K562 (cell line): ENCODE measurements at regions not wholly inside any gene's neighbourhood (a gene's known extent, or its start where the extent isn't known, plus 50 kb on each side); places are given as distances from the start of the nearest gene placed in this dataset.

ENCODE experiments used
- CBX3 ChIP-seq, 2 experiments: IDR thresholded peaks; 1 replicate in 1 of 2; 2 replicates in 1 of 2; pipeline ENCODE4 v1.6.1; 2012; ENCODE audit warnings: inconsistent platforms in 2 of 2, low read length in 2 of 2, borderline replicate concordance in 1 of 2, control low read depth in 1 of 2
- CEBPB ChIP-seq: fragments of 450-650 bp; IDR thresholded peaks from 2 replicates; pipeline ENCODE4 v1.6.1; 2016; ENCODE audit warnings: missing genetic modification characterization, missing compliant biosample characterization
- FOXK1 ChIP-seq: sonication (generic); formaldehyde crosslinking; IDR thresholded peaks from 2 replicates; pipeline ENCODE4 v1.8.0; 2022; ENCODE audit warnings: missing genetic modification reagents, mild to moderate bottlenecking, borderline replicate concordance
- PHF20 ChIP-seq: fragments of 450-650 bp; IDR thresholded peaks from 2 replicates; pipeline ENCODE4 v1.6.1; 2018; ENCODE audit not compliant: partially characterized antibody
- REST ChIP-seq, 2 experiments: fragments of 450-650 bp; formaldehyde crosslinking in 1 of 2; IDR thresholded peaks; 2 replicates each; pipeline versions ENCODE4 v1.4.0 to v1.6.1; 2014 to 2020; ENCODE audit warnings: mild to moderate bottlenecking in 2 of 2, borderline replicate concordance in 1 of 2, low read depth in 1 of 2
- SMARCC2 ChIP-seq: fragments of 450-650 bp; IDR thresholded peaks from 2 replicates; pipeline ENCODE4 v1.6.1; 2017; ENCODE audit warnings: antibody characterized with exemption, moderate library complexity, mild to moderate bottlenecking, low read depth
- ZNF280A ChIP-seq: fragments of 450-650 bp; IDR thresholded peaks from 2 replicates; pipeline ENCODE4 v1.6.1; 2018; ENCODE audit warnings: mild to moderate bottlenecking, low read depth; ENCODE audit not compliant: partially characterized antibody

DNA sequence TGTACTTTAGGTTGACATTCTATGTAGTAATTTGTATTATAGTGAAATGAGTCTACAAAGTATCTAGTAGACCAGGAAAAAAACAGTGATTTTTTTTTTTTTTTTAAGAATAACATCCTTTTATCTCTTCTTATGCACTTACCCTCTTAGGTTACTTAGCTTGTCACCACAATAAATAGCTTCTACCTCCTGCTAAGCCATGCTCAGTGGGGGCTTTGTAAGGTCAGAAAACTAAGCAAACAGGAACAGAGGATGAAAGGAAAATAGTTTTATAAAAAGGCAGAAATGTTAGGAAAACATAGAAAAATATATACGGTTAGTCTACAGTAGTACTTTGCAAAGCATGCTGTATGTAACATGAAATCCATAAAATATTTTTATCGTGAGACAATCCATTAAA lies 385.3 kb upstream of the ATXN7L3B start (continued):
- TF ChIP-seq REST (IDR thresholded peaks at IDR 0.05; ENCODE audit: borderline replicate concordance), result no peak
- TF ChIP-seq REST (CRISPR knock-in tag; IDR thresholded peaks at IDR 0.05; ENCODE audit: low read depth), result no peak
- no peak for TF ChIP-seq CBX3 (IDR thresholded peaks at IDR 0.05; ENCODE audit: borderline replicate concordance in 1 of 2, low read length in 2 of 2)
- no peak for TF ChIP-seq CEBPB (tag)
- TF ChIP-seq PHF20, result no peak
- TF ChIP-seq FOXK1 (CRISPR knock-in tag), result no peak
- TF ChIP-seq SMARCC2, result no peak
- no peak for TF ChIP-seq ZNF280A
- TF ChIP-seq, all 486 proteins: peak for 0
